NCI-H187 (cell line): ENCODE measurements at regions not wholly inside any gene's neighbourhood (a gene's known extent, or its start where the extent isn't known, plus 50 kb on each side); places are given as distances from the start of the nearest gene placed in this dataset.

Experiments used
- DNase-seq, 2 experiments: peaks; one replicate each; lab custom pipeline; 2025; lab: John Stamatoyannopoulos, UW

DNA sequence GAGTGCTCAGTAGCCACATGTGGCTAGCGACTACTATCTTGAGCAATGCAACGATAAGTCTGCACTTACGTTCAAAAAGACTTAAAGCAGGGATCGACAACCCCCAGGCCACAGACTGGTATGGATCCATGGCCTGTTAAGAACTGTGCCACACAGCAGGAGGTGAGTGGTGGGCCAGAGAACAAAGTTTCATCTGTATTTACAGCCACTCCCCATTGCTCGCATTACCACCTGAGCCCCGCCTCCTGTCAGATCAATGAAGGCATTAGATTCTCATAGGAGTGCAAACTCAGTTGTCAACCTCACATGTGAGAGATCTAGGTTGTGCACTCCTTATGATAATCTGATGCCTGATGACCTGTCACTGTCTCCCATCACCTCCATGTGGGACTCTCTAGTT lies 103.6 kb upstream of the ZRANB2 start:
- DNase-seq, result no peak

- DNase-seq, result no peak
Observed at GRCh38 chr1:71179997-71180396, 99.2 kb upstream of the ZRANB2 start.

DNA sequence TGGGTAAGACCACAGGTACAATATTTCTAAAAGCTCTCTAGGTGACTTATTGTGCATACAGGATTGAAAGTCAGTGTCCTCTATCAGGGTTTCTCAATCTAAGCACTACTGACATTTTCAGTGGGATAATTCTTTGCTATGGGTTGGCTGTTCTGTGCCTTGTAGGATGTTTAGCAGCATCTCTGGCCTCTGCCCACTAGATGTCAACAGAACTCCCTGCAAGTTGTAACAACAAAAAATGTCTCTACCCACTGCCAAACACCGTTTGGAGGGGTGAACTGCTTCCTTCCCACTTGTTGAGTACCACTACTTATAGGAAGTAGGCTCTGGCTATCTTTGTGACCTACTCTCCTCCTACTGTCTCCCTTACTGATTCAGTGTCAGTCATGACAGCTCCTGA lies 90.1 kb upstream of the ZRANB2 start:
- no peak for DNase-seq

- no peak for DNase-seq
Observed at GRCh38 chr1:71167505-71167904, 86.7 kb upstream of the ZRANB2 start.

- DNase-seq, result peak in 1 of 2 experiments; percentile 49
Observed at GRCh38 chr1:71166178-71167173, 85.6 kb upstream of the ZRANB2 start.

GRCh38 chr1:71157715-71158114 lies 76.9 kb upstream of the ZRANB2 start:
- no peak for DNase-seq

GRCh38 chr1:71157151-71157550 lies 76.3 kb upstream of the ZRANB2 start:
- no peak for DNase-seq

DNA sequence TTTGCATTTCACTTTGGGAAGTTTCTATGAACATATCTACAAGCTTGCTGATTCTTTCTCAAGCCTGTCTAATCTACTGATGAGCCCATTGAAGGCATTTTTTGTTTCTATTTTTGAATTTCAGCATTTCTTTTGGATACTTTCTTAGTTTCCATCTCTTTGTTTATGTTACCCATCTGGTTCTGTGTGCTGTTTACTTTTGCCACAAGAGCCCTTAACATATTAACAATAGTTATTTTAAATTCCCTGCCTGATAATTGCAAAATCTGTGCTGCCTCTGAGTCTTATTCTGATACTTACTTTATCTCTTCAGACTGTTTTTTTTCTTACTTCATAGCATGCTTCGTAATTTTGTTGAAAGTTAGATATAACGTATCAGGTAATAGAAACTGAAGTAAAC lies 75.8 kb upstream of the ZRANB2 start:
- DNase-seq, result no peak

- no peak for DNase-seq
Observed at GRCh38 chr1:71154429-71154828, 73.6 kb upstream of the ZRANB2 start.

- no peak for DNase-seq
Observed at GRCh38 chr1:71153826-71154225, 73.0 kb upstream of the ZRANB2 start.

DNA sequence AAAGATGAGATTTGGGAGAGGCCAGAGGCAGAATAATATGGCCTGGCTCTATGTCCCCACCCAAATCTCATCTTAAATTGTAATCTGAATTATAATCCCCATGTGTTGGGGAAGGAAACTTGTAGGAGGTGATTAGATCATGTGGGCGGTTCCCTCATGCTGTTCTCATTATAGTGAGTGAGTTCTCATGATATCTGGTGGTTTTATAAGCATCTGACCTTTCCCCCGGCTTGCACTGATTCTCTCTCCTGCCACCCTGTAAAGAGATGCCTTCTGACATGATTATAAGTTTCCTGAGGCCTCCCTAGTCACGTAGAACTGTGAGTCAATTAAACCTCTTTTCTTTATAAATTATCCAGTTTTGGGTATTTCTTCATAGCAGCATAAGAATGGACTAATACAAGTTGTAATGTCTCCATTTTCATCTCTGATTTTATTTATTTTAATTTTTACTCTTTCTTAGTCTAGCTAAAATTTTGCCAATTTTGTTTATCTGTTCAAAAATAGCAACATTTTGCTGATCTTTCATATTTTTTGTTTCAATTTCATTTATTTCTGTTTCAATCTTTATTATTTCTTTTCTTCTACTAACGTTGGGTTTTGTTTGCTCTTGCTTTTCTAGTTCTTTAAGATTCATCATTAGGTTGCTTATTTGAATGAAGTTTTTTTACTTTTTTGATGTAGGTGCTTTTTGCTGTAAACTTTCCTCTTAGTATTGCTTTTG lies 67.0 kb upstream of the ZRANB2 start:
- DNase-seq, result no peak

DNA sequence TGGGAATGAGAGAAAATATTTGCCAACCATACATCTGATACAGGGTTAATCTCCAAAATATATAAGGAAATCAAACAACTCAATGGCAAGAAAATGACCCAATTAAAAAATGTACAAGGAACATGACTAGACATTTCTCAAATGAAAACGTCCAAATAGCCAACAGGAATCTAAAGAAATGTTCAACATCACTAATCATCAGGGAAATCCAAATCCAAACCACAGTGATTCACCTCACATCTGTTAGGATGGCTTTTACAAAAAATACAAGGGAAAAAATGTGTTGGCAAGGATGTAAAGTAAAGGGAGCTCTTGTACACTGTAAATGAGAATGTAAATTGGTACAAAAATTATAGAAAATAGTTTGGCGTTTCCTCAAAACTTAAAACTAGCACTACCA lies 54.7 kb upstream of the ZRANB2 start:
- DNase-seq, result no peak
